Thyroid gland (tissue), 4 donors: ENCODE measurements at regions not wholly inside any gene's neighbourhood (a gene's known extent, or its start where the extent isn't known, plus 50 kb on each side); places are given as distances from the start of the nearest gene placed in this dataset.

Source experiments
- DNase-seq, 2 donors: peaks; one replicate each; pipeline ENCODE4 v3.0.0-alpha.2; 2019
- H3K27ac ChIP-seq, 3 donors: fragments of 200-600 bp; sonication (generic); 1 replicate in 2 of 3; 2 replicates in 1 of 3; pipeline ENCODE4 v1.5.1; 2016 to 2019; ENCODE audit warnings: mild to moderate bottlenecking in 1 of 3, moderate library complexity in 1 of 3
- H3K27me3 ChIP-seq: fragments of 200-600 bp; sonication (generic); one replicate; pipeline ENCODE4 v1.5.1; 2019
- H3K36me3 ChIP-seq, 2 donors: fragments of 200-600 bp; sonication (generic); one replicate each; pipeline ENCODE4 v1.5.1; 2016 to 2019
- H3K4me1 ChIP-seq, 2 donors: fragments of 200-600 bp; sonication (generic); one replicate each; pipeline ENCODE4 v1.5.1; 2017 to 2019
- H3K4me3 ChIP-seq, 3 donors: fragments of 200-600 bp; sonication (generic); replicated peaks in 1 of 3; 1 replicate in 2 of 3; 2 replicates in 1 of 3; pipeline ENCODE4 v1.5.1; 2016; ENCODE audit warnings: mild to moderate bottlenecking in 1 of 3
- H3K9me3 ChIP-seq: fragments of 200-600 bp; sonication (generic); one replicate; pipeline ENCODE4 v1.5.1; 2017
- CTCF ChIP-seq, 6 experiments: fragments of 200-600 bp in 3 of 6; fragments of 450-650 bp in 3 of 6; sonication (generic) in 3 of 6; IDR thresholded peaks; one replicate each; pipeline ENCODE4 v1.5.1; 2016 to 2019; ENCODE audit warnings: antibody characterized with exemption in 6 of 6, mild to moderate bottlenecking in 2 of 6, inconsistent platforms in 1 of 6, moderate library complexity in 1 of 6
- POLR2A ChIP-seq, 2 donors: fragments of 450-650 bp; IDR thresholded peaks; one replicate each; pipeline ENCODE4 v1.6.1; 2017; ENCODE audit warnings: antibody characterized with exemption in 2 of 2, mild to moderate bottlenecking in 2 of 2, moderate library complexity in 1 of 2
- WGBS, 2 donors: methylation state at CpG; one replicate each; pipeline ENCODE4 v1.1.5; 2017; 5-methylcytosine and 5-hydroxymethylcytosine counted together
- intact Hi-C: fragments of 100-400 bp; cut with DNase I; formaldehyde crosslinking; loops from one replicate; pipeline ENCODE4 v1.15.1; 2023

- TF ChIP-seq POLR2A (IDR thresholded peaks at IDR 0.05), result no peak
- TF ChIP-seq CTCF (IDR thresholded peaks at IDR 0.05), result no peak
- Histone ChIP-seq H3K36me3 (no peaks in the 10 kb centered on the region), H3K4me1 (no peaks in the 10 kb centered on the region), H3K27ac (no peak overlapping the region), H3K27me3 (no peaks in the 10 kb centered on the region), H3K4me3 (no peak overlapping the region), H3K9me3 (no peaks in the 10 kb centered on the region)
- no peak for DNase-seq
- intact Hi-C loops, result no loop called here
- 45 to 48% methylated on average over 5 of the region's 5 CpGs for WGBS, 2 donors
Observed at GRCh38 chr1:50343323-50343722, 79.9 kb downstream of the DMRTA2 start.

- intact Hi-C loops, result no loop called here
- DNase-seq, result no peak
- no peaks in the 10 kb centered on the region for H3K9me3 ChIP-seq
- TF ChIP-seq CTCF (IDR thresholded peaks at IDR 0.05) (no peak), POLR2A (IDR thresholded peaks at IDR 0.05) (no peak)
- H3K4me1 ChIP-seq, result no peaks in the 10 kb centered on the region
- no peaks in the 10 kb centered on the region for H3K27me3 ChIP-seq
- H3K36me3 ChIP-seq, result no peaks in the 10 kb centered on the region
- no peak overlapping the region for H3K27ac ChIP-seq
- no peak overlapping the region for H3K4me3 ChIP-seq
Observed at GRCh38 chr1:50342525-50342924, 80.7 kb downstream of the DMRTA2 start.

- Histone ChIP-seq H3K4me1 (peaks cover 11 to 13% of the 10 kb centered on the region in 2 donors), H3K9me3 (no peaks in the 10 kb centered on the region), H3K27ac (no peak overlapping the region), H3K36me3 (no peaks in the 10 kb centered on the region), H3K4me3 (no peak overlapping the region), H3K27me3 (no peaks in the 10 kb centered on the region)
- intact Hi-C loops, result no loop called here
- DNase-seq, result no peak
- WGBS, 2 donors, result 66 to 69% methylated on average over 5 of the region's 5 CpGs
- no peak for TF ChIP-seq POLR2A (IDR thresholded peaks at IDR 0.05)
- no peak for TF ChIP-seq CTCF (IDR thresholded peaks at IDR 0.05)
Observed at GRCh38 chr1:50335036-50335435, 88.2 kb downstream of the DMRTA2 start.

- Histone ChIP-seq H3K36me3 (no peaks in the 10 kb centered on the region), H3K4me1 (peaks cover 11 to 13% of the 10 kb centered on the region in 2 donors), H3K27ac (no peak overlapping the region), H3K9me3 (no peaks in the 10 kb centered on the region), H3K4me3 (peak overlapping the region in 2 of 3 donors; percentile 18 to 31), H3K27me3 (no peaks in the 10 kb centered on the region)
- 12 to 17% methylated on average over 6 to 9 of the region's 37 CpGs for WGBS, 2 donors
- peak; percentile 54 to 62 for DNase-seq
- intact Hi-C loops, result no loop called here
- TF ChIP-seq POLR2A (IDR thresholded peaks at IDR 0.05), result no peak
- peak in 4 of 6 experiments; percentile 41 to 63 (median 59) for TF ChIP-seq CTCF (IDR thresholded peaks at IDR 0.05)
Observed at GRCh38 chr1:50333595-50333974, 89.7 kb downstream of the DMRTA2 start.

GRCh38 chr1:50332941-50333594, 90.2 kb downstream of the DMRTA2 start:
- 0% methylated on average over 1 of the region's 56 CpGs; no CpG with 5 or more reads in 1 of the 2 donors for WGBS, 2 donors
- Histone ChIP-seq H3K9me3 (no peaks in the 10 kb centered on the region), H3K4me1 (peaks cover 11 to 13% of the 10 kb centered on the region in 2 donors), H3K27ac (no peak overlapping the region), H3K27me3 (no peaks in the 10 kb centered on the region), H3K4me3 (peak overlapping the region; percentile 18 to 38 (median 31)), H3K36me3 (no peaks in the 10 kb centered on the region)
- DNase-seq, result peak; percentile 50 to 54
- TF ChIP-seq POLR2A (IDR thresholded peaks at IDR 0.05) (no peak), CTCF (IDR thresholded peaks at IDR 0.05) (peak; percentile 49 to 94 (median 82))
- intact Hi-C loops, result no loop called here
